A172 (cell line): ENCODE measurements at regions not wholly inside any gene's neighbourhood (a gene's known extent, or its start where the extent isn't known, plus 50 kb on each side); places are given as distances from the start of the nearest gene placed in this dataset.

Experiments used
- DNase-seq: peaks from one replicate; pipeline ENCODE4 v3.0.0-alpha.2; 2015; ENCODE audit warnings: low spot score

GRCh38 chr3:43979645-43980044, 262.0 kb upstream of the TOPAZ1 start:
- no peak for DNase-seq

- peak; percentile 36 for DNase-seq
Observed at GRCh38 chr3:43994657-43995546, 246.8 kb upstream of the TOPAZ1 start.

- no peak for DNase-seq
Observed at GRCh38 chr3:43995547-43996378, 245.9 kb upstream of the TOPAZ1 start.

GRCh38 chr3:43996379-43997301, 245.0 kb upstream of the TOPAZ1 start:
- DNase-seq: no peak

- no peak for DNase-seq
Observed at GRCh38 chr3:43997316-43997715, 244.4 kb upstream of the TOPAZ1 start.

GRCh38 chr3:43997788-43998369, 243.8 kb upstream of the TOPAZ1 start:
- no peak for DNase-seq

- no peak for DNase-seq
Observed at GRCh38 chr3:43998370-43998835, 243.3 kb upstream of the TOPAZ1 start.

GRCh38 chr3:43998836-43999727, 242.6 kb upstream of the TOPAZ1 start:
- DNase-seq: peak; percentile 64

- no peak for DNase-seq
Observed at GRCh38 chr3:43999728-44000319, 241.9 kb upstream of the TOPAZ1 start.

GRCh38 chr3:44000586-44000985, 241.1 kb upstream of the TOPAZ1 start:
- DNase-seq: peak; percentile 53

GRCh38 chr3:44001072-44001471, 240.6 kb upstream of the TOPAZ1 start:
- no peak for DNase-seq

GRCh38 chr3:44003801-44004200, 237.9 kb upstream of the TOPAZ1 start:
- no peak for DNase-seq

GRCh38 chr3:44011680-44012079, 230.0 kb upstream of the TOPAZ1 start:
- DNase-seq: no peak

GRCh38 chr3:44012160-44012899, 229.4 kb upstream of the TOPAZ1 start:
- DNase-seq: no peak

GRCh38 chr3:44013967-44014366, 227.7 kb upstream of the TOPAZ1 start:
- DNase-seq: no peak

GRCh38 chr3:44015170-44015569, 226.5 kb upstream of the TOPAZ1 start:
- DNase-seq: no peak

- DNase-seq: no peak
Observed at GRCh38 chr3:44016818-44017217, 224.9 kb upstream of the TOPAZ1 start.

GRCh38 chr3:44018926-44019325, 222.8 kb upstream of the TOPAZ1 start:
- DNase-seq: no peak

GRCh38 chr3:44019736-44020135, 221.9 kb upstream of the TOPAZ1 start:
- no peak for DNase-seq
